A172 (cell line): ENCODE measurements at regions not wholly inside any gene's neighbourhood (a gene's known extent, or its start where the extent isn't known, plus 50 kb on each side); places are given as distances from the start of the nearest gene placed in this dataset.
"Not testable (repeated sequence)": the region's sequence is repeated elsewhere in the genome, so short reads cannot be mapped to it uniquely, and the experiment has no call there.

Source experiments
- DNase-seq: peaks from one replicate; pipeline ENCODE4 v3.0.0-alpha.2; 2015; ENCODE audit warnings: low spot score

GRCh38 chr12:46519407-46519806, 146.8 kb upstream of the SLC38A2 start:
- DNase-seq = no peak

DNA sequence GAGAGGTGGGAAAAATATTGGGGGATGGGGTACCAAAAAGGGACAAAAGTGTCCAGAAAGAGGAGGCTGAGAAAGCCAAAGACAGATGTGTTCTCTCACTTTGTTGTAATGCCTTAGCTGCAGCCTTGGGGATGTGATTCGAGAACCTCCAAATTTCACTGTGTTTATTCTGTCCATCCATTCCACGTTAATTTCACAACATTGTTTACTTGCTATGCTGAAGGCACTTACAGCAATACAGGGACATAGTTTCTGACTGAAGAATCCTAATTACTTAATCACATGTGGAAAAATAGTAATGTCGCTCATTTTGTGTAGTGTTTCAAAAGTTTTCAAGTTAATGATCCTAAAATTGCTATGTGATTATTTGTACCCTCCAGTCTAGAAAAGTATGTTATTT, 146.2 kb upstream of the SLC38A2 start:
- no peak for DNase-seq

DNA sequence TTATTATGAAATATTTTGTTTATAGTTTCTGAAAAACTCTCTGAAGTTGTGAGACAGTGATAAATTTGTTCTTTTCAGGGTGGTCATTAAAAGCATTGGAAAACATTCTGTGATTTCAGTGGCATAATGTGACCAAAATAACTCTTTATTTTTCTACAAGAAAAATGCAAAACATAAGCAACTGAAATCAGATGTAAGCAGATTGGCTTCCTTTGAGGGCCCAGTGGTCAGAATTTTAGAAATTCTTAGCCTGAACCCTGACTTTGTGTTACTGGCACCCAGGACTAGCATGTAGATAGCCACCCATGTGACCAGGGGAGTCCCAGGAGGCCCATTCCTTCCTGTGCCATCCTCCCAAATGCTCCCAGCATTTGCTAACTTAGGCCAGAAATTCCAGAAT, 145.6 kb upstream of the SLC38A2 start:
- no peak for DNase-seq

- DNase-seq = no peak
Measured at GRCh38 chr12:46517579-46517962, 145.0 kb upstream of the SLC38A2 start.

- DNase-seq = no peak
Measured at GRCh38 chr12:46516933-46517578, 144.5 kb upstream of the SLC38A2 start.

DNA sequence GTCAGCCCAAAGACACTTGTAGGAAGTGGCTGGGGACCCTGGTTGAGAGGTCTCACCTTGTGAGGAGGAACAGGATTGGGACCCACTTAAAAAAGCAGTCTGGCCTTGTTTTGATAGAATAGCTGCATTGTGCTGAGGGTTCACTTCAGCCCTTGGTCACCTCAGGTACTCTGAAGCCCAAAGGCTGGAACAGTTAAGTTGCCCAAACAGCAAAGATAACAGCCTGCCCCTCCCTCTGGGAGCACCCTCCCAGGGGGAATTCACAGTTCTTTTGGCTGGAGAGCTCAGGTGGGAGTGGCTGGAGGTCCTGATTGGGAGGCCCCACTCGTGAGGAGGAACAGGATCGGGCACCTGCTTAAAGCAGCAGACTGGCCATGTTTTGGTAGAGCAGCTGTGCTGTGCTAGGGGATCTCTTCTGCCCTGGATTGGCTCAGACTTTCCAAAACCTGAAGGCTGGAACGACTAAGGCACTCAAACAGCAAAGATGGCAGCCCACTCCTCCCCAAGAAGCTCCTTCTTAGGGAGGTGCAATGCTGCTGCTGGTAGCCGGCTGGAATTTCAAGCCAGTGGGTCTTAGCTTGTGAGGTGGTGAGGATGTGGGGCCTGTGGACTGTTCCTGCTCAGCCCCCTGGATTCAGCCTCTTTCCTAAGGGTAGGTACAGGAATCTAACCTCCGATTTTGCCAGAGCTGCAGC, 143.8 kb upstream of the SLC38A2 start:
- no peak for DNase-seq

DNA sequence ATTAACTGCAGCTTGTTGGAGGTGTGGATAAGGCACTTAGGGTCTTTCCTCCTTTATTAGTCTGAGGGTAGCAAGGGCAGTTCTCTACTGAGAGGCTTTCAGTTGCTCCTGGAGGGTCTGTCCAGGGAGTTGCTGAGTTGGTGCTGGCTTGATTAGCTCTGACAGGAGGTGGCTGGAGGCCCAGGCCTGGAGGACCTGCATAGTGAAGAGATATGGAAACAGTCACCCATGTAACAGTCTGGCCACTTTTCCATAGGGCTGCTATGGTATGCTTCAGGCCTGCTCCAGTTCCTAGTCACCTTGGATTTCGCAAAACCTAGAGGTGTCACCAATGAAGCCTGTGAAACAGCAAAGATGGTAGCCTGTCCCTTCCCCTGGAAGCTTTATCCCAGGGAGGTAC, 143.3 kb upstream of the SLC38A2 start:
- DNase-seq = no peak

DNA sequence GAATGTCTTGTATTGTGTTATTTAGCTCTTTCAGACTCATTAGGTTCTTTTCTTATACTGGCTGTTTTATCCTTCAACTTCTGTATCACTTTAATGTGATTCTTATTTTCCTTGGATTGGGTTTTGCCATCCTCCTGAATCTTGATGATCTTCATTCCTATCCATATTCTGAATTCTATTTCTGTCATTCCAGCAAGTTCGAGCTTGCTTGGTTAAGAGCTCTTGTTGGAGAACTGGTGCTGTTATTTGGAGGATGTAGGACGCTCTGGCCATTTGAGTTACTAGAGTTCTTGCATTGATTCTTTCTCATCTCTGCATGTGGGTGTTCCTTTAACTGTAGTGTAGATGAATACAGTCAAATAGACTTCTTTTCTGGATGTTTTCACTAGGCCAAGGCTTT, 142.3 kb upstream of the SLC38A2 start:
- DNase-seq = no peak

GRCh38 chr12:46510257-46510656, 137.7 kb upstream of the SLC38A2 start:
- DNase-seq = not testable (repeated sequence)

GRCh38 chr12:46509135-46509534, 136.6 kb upstream of the SLC38A2 start:
- no peak for DNase-seq

DNA sequence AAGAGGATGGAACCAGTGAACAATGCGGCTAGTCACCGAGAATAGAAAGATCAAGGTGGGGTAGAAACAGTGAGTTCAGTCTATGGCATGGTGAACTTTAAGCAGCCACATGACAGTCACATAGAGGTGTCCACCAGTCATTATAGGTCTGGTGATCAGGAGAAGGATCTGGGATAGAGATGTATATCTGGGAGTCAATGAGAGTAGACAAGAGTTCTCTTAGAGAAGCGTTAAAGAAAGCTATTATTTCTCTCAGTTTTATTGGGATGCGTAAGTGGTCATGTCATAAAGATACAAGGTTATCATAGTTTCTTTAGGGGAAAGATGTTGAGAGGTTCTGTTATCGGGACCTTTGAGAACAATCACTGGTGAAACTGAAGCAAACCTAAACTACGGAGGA, 136.1 kb upstream of the SLC38A2 start:
- no peak for DNase-seq

DNA sequence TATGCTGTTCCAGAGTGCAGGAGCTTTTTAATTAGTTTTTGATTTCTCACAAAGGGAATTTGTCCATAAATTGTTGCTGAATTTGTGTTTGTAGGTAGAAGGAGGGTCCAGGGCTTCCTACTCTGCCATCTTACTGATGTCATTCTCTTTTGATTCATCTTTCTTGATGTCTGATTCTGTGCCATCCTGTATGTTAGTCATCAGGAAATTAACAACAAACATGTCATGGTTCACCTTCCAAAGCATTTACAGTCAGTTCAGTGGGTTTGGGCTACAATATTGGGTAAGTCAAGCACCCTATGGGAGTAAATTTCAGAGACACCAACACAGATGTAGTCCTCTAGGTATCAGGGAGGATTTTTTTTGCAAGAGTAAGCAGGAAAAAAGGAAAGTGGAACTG, 135.2 kb upstream of the SLC38A2 start:
- DNase-seq = no peak

- no peak for DNase-seq
Measured at GRCh38 chr12:46506961-46507360, 134.4 kb upstream of the SLC38A2 start.

DNA sequence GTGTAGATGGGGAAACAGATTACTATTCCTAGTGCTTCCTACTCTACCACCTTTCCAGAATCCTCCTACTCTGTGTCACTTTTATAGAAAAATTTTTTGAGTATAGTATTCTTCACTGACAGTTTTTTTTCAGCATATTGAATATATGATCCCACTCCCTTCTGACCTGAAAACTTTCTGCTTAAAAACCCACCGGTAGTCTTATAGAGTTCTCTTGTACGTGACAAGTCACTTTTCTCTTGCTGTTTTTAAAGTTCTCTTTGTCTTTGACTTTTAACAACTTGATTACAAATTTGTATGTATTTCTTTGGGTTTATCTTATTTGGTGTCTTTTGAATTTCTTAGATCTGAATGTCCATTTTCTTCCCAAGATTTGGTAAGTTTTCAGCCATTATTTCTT, 133.6 kb upstream of the SLC38A2 start:
- DNase-seq = no peak

GRCh38 chr12:46504494-46504893, 131.9 kb upstream of the SLC38A2 start:
- no peak for DNase-seq

DNA sequence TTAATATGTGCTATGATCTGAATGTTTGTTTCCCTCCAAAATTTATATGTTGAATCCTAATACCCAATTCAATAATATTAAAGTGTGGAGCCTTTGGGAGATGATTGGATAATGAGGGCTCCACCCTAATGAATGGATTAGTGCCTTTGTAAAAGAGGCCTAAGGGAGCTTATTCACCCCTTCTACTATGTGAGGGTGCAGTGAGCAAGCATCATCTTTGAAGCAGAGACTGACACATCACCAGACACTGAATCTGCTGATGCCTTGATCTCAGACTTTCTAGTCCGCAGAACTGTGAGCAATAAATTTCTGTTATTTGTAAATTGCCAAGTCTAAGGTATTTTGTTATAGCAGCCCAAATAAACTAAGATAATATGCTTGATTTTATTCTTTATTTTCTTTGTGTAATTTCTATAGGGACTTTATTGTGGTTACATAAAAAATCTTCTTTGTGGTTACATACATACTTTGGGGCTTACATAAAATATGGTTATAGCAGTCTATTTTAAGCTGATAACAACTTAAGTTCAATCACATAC, 131.1 kb upstream of the SLC38A2 start:
- no peak for DNase-seq

GRCh38 chr12:46500673-46501072, 128.1 kb upstream of the SLC38A2 start:
- no peak for DNase-seq

- no peak for DNase-seq
Measured at GRCh38 chr12:46499901-46500300, 127.3 kb upstream of the SLC38A2 start.

GRCh38 chr12:46499226-46499625, 126.7 kb upstream of the SLC38A2 start:
- no peak for DNase-seq

- DNase-seq = no peak
Measured at GRCh38 chr12:46497739-46498138, 125.2 kb upstream of the SLC38A2 start.

DNA sequence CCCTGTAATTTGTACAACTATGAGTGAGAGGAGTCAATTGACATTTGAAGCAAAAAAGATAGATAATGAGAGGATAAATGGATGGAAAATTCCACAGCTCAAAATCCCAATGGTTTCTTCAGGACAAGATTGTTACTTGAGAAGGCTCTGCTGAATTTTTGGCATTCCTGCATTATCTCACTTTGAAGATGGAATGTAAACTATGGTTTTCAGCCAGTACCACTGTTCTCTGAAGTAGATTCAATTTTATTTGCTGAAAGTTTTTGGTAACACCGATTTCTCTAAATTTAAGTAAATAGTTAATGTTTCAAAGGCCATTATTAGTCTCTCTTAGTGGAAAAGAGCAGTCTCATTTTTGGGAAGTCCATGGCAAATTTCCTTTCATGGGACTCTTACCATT, 121.9 kb upstream of the SLC38A2 start:
- peak; percentile 64 for DNase-seq

- DNase-seq = no peak
Measured at GRCh38 chr12:46493834-46494181, 121.2 kb upstream of the SLC38A2 start.

DNA sequence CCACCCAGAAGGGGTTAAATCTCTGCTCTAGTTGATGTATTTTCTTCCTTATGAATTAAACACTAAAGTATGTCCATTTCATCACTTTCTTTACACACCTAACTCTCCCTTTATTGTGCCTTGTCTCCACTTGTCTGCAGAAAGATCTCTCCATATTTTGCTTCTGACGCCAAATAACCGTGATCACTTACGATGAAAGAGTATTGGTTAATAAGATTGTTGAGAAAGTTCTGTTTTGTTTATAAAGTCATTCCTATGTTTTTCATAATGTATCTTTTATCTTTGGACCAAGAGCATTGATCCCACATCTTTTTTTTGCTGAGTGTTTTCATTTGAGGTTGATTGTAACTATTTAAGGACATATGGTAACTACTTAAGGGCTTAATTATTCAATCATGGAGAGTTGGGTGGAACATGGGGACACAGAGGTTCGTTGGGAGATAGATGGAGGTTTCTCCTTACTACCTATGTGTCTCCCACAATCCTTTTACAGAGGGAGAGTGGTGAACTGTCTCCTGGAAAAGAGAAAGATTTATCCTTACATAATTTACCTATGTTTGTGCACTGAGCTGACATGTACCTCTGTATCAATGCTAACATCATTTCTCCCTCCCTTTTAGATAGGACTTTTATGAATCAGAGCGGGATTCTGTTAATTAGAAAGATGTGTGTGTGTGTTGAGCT, 120.7 kb upstream of the SLC38A2 start:
- no peak for DNase-seq
